PFSK-1 (cell line): ENCODE measurements at regions not wholly inside any gene's neighbourhood (a gene's known extent, or its start where the extent isn't known, plus 50 kb on each side); places are given as distances from the start of the nearest gene placed in this dataset.

Source experiments
- FOXP2 ChIP-seq: optimal IDR thresholded peaks from 2 replicates; pipeline ENCODE3; 2011; ENCODE audit warnings: borderline replicate concordance, control low read depth, inconsistent platforms; ENCODE audit not compliant: insufficient read depth; ENCODE audit errors: extremely low read length, extremely low read depth
- POLR2AphosphoS5 ChIP-seq: IDR thresholded peaks from 2 replicates; pipeline ENCODE4 v1.6.1; 2012; ENCODE audit warnings: low read depth, mild to moderate bottlenecking, control low read depth, low read length, moderate library complexity
- REST ChIP-seq, 2 experiments: IDR thresholded peaks; 2 replicates each; pipeline versions ENCODE4 v1.6.1 to v1.8.0; 2011 to 2012; ENCODE audit warnings: low read depth in 2 of 2, low read length in 2 of 2, control low read depth in 1 of 2, inconsistent platforms in 1 of 2, mild to moderate bottlenecking in 1 of 2, moderate library complexity in 1 of 2; ENCODE audit not compliant: insufficient read depth in 1 of 2
- SIN3A ChIP-seq: IDR thresholded peaks from 2 replicates; pipeline ENCODE4 v1.6.1; 2012; ENCODE audit warnings: mild to moderate bottlenecking, low read length, moderate library complexity, borderline replicate concordance; ENCODE audit not compliant: insufficient read depth
- TAF1 ChIP-seq: IDR thresholded peaks from 2 replicates; pipeline ENCODE4 v1.6.1; 2012; ENCODE audit warnings: low read length, control low read depth, borderline replicate concordance; ENCODE audit not compliant: insufficient read depth

GRCh38 chr10:65313406-65313805 is 1612.4 kb upstream of the LRRTM3 start:
- TF ChIP-seq REST (IDR thresholded peaks at IDR 0.05; ENCODE audit: insufficient read depth in 1 of 2, low read depth in 2 of 2, low read length in 2 of 2) = no peak
- no peak for TF ChIP-seq POLR2AphosphoS5
- no peak for TF ChIP-seq TAF1
- no peak for TF ChIP-seq SIN3A
- TF ChIP-seq FOXP2 = no peak
